Large intestine (tissue), 3 donors: ENCODE measurements at regions not wholly inside any gene's neighbourhood (a gene's known extent, or its start where the extent isn't known, plus 50 kb on each side); places are given as distances from the start of the nearest gene placed in this dataset.

Experiments
- DNase-seq, 2 donors: peaks; one replicate each; pipeline versions ENCODE4 v3.0.0 to v3.0.0-alpha.2; 2013
- H3K27ac ChIP-seq: one replicate; pipeline ENCODE4 v1.5.1; 2013; ENCODE audit warnings: low read length
- H3K27me3 ChIP-seq: 2 replicates; pipeline ENCODE4 v1.6.1; 2013; ENCODE audit warnings: low read length; ENCODE audit not compliant: control insufficient read depth, insufficient read depth
- H3K36me3 ChIP-seq: 2 replicates; pipeline ENCODE4 v1.6.1; 2013; ENCODE audit warnings: low read length; ENCODE audit not compliant: control insufficient read depth, insufficient read depth
- H3K4me1 ChIP-seq: one replicate; pipeline ENCODE4 v1.6.1; 2013; ENCODE audit warnings: low read length; ENCODE audit not compliant: control insufficient read depth, insufficient read depth
- H3K4me3 ChIP-seq: one replicate; pipeline ENCODE4 v1.5.1; 2013; ENCODE audit warnings: low read length
- H3K9me3 ChIP-seq: one replicate; pipeline ENCODE4 v1.6.1; 2013; ENCODE audit warnings: mild to moderate bottlenecking, low read depth, low read length, moderate library complexity; ENCODE audit not compliant: control insufficient read depth
- WGBS: methylation state at CpG from one replicate; pipeline ENCODE4 v1.1.5; 2013; ENCODE audit warnings: low lambda C conversion rate; ENCODE audit not compliant: insufficient coverage; 5-methylcytosine and 5-hydroxymethylcytosine counted together

DNA sequence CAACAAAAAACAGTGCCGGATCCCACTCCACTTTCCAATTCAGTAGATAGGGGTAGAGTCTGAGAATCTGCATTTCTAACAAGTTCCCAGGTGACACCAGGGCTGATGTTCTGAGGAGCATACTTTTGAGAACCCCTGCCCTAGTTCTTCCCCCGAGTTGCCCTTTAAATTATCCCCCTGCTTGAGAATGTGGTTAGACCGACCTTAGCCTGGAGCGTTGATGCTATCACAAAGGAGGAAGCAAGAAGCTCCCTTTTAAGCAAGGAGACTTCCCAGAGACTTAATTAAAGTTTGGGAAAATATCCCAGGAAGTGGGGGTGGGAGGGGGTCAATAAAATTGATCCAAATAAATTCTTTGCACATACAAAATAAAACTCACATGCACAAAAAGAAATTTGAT, 485.9 kb downstream of the SMARCA1 start:
- DNase-seq = no peak
- WGBS = no CpG with 5 or more reads among the region's 4 CpGs
- Histone ChIP-seq H3K27ac (no peak overlapping the region), H3K4me1 (no peaks in the 10 kb centered on the region), H3K36me3 (no peaks in the 10 kb centered on the region), H3K27me3 (no peaks in the 10 kb centered on the region), H3K4me3 (no peak overlapping the region), H3K9me3 (no peaks in the 10 kb centered on the region)

DNA sequence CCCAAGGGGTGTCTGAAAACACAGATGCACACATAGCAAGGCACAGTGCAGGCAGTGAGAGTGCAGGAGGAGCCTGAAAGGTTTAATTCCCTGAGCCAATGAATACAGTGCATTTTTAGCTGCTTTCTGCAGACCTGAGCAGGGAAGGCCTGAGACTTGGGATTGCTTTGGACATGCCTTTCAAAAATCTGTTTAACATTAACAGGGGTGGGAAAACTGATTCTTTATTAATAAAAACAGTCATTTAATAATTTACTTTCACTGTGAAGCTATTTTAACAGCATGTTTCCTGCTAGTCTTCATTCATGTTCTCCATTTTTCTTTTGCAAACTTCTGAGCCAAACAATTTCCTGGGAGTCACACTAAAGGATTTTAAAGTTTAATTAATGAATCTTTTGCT, 488.1 kb downstream of the SMARCA1 start:
- Histone ChIP-seq H3K36me3 (no peaks in the 10 kb centered on the region), H3K4me3 (no peak overlapping the region), H3K4me1 (no peaks in the 10 kb centered on the region), H3K9me3 (no peaks in the 10 kb centered on the region), H3K27me3 (no peaks in the 10 kb centered on the region), H3K27ac (no peak overlapping the region)
- no peak for DNase-seq

DNA sequence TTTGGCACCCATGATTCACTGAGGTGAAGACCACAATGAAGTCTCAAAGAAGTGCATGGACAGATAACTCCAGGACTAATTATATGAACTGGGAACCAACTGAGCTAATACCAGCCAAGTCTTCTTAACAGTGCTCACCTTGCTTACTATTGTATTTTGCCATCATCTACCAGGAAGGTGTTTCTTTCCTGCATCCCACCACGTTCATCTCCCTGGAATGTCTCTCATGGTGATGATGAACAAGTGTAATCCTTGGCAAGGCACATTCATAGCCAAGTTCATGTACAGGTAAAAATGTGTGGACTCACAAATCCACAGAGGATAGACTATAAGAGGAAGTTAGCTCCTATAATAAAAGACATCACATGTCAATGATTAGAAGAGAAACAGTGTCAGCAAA, 489.1 kb downstream of the SMARCA1 start:
- no peak for DNase-seq
- no peaks in the 10 kb centered on the region for H3K9me3 ChIP-seq
- WGBS = no CpG with 5 or more reads among the region's 1 CpG
- no peaks in the 10 kb centered on the region for H3K27me3 ChIP-seq
- no peaks in the 10 kb centered on the region for H3K36me3 ChIP-seq
- no peaks in the 10 kb centered on the region for H3K4me1 ChIP-seq
- no peak overlapping the region for H3K27ac ChIP-seq
- H3K4me3 ChIP-seq = no peak overlapping the region

DNA sequence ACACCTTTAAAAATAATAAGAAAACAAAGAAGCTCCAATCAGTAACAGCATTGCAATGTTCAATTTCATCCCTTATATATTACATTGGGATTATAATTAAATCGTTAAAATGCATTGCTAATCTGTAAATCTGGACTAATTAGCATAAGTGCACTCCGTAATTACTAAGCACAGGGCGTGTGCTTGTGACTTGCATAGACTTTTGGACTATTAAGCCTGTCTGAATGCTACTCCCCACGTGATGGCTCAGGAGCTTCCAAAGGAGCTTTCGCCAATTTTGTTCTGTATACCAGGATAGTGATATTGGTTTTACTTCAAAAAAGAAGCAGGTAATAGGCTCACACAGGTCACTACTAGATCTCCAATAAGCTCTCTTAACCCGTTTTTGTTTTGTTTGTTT, 497.1 kb downstream of the SMARCA1 start:
- Histone ChIP-seq H3K4me1 (no peaks in the 10 kb centered on the region), H3K36me3 (no peaks in the 10 kb centered on the region), H3K4me3 (no peak overlapping the region), H3K27me3 (no peaks in the 10 kb centered on the region), H3K27ac (no peak overlapping the region), H3K9me3 (no peaks in the 10 kb centered on the region)
- no peak for DNase-seq
- WGBS = no CpG with 5 or more reads among the region's 6 CpGs

DNA sequence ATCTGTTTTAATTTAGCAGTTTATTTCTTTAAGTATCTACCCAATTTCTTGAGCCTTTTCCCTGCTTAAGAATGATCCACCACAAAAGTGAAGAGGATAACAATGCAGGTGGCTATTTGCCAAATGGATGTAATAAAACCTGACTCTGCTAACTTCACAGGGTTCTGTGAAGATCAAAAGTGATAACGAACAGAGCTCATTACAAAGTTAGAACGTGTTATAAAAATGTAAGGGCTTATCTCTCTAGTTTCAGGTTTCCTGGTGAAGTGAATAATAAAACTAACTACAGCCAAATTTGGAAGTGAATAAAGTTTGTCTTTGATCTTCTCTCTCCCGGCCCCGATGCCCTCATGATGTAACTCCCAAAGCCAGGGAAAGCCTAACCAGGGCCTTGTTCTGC, 497.9 kb downstream of the SMARCA1 start:
- no CpG with 5 or more reads among the region's 4 CpGs for WGBS
- H3K4me3 ChIP-seq = no peak overlapping the region
- H3K27ac ChIP-seq = no peak overlapping the region
- H3K27me3 ChIP-seq = no peaks in the 10 kb centered on the region
- no peaks in the 10 kb centered on the region for H3K9me3 ChIP-seq
- DNase-seq = no peak
- H3K36me3 ChIP-seq = no peaks in the 10 kb centered on the region
- no peaks in the 10 kb centered on the region for H3K4me1 ChIP-seq

DNA sequence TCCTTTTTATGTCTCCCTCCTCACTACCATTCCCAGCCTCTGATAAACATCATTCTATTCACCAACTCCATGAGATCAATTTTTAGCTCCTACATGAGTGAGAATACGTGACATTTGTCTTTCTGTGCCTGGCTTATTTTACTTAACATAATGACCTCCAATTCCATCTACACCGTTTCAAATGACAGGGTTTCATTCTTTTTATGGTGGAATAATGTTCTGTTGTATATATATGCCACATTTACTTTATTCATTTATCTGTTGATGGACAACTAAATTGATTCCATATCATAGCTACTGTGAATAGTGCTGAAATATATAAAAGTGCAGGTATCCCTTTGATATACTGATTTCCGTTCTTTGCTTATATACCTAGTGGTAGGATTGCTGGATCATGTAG, 503.9 kb downstream of the SMARCA1 start:
- Histone ChIP-seq H3K4me3 (no peak overlapping the region), H3K36me3 (no peaks in the 10 kb centered on the region), H3K4me1 (no peaks in the 10 kb centered on the region), H3K27ac (no peak overlapping the region), H3K9me3 (no peaks in the 10 kb centered on the region), H3K27me3 (no peaks in the 10 kb centered on the region)
- DNase-seq = no peak
- WGBS = no CpG with 5 or more reads among the region's 3 CpGs

DNA sequence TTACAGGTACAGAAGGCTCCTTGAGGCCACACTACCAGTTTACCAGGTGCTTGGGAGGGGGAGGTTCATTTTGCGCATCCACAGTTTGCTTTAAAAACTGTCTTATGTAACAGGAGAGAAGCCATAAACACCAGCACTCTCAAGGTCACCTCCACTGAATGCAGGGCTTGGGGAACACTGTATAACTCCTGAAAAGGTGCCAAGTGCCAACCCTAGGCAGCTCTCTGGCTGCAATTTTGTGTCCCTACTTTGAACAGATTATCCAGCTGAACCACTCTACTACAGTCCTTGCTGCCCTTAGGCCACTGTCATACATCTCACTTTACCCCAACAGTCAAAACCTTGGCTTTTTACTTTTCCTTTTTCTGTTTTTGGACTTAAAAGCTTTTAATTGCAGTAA, 507.9 kb downstream of the SMARCA1 start:
- H3K4me1 ChIP-seq = no peaks in the 10 kb centered on the region
- WGBS = no CpG with 5 or more reads among the region's 1 CpG

DNA sequence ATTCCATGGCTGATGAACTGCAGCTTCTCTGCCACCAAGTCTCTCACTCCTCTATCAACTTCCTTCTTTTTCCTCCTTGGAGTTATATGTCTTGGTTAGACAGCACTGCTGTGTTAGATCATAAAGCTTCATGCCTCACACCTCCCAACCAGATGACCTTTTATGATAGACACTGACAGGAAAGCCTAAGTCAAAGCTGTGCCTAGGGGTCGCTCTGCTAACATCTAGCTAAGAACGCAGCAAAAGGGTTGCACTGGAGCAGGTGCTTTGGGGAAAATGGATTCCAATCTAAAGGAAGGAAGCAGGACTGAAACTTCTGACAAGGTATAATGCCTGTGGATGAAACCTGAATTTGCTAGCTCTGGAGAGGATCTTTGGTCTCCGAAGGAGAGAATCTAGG, 509.7 kb downstream of the SMARCA1 start:
- Histone ChIP-seq H3K4me3 (no peak overlapping the region), H3K27ac (no peak overlapping the region), H3K9me3 (no peaks in the 10 kb centered on the region), H3K27me3 (no peaks in the 10 kb centered on the region), H3K36me3 (no peaks in the 10 kb centered on the region), H3K4me1 (no peaks in the 10 kb centered on the region)
- no peak for DNase-seq
- WGBS = no CpG with 5 or more reads among the region's 3 CpGs

More for the DNA sequence above, 507.9 kb downstream of the SMARCA1 start:
- Histone ChIP-seq H3K4me3 (no peak overlapping the region), H3K27ac (no peak overlapping the region), H3K9me3 (no peaks in the 10 kb centered on the region), H3K27me3 (no peaks in the 10 kb centered on the region), H3K36me3 (no peaks in the 10 kb centered on the region)
- no peak for DNase-seq

DNA sequence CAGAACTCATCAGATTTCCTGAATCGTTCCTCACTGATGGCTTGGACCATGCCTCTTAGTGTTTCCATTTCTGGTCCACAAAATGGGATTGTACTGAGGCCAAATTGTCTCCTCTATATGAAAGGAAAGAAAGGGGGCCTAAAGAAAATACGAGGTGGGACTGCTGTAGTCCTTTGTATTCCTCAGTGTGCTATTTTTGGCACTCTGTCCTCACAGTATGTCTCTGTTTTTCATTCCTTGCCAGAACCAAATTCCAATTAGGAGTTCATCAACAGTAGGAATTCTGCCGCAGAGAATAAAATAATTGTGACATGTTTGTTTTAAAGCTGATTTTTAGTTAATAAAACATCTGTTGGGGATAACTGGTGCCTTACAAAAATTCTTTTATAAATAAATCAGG, 515.7 kb downstream of the SMARCA1 start:
- no peaks in the 10 kb centered on the region for H3K9me3 ChIP-seq
- no peaks in the 10 kb centered on the region for H3K27me3 ChIP-seq
- H3K4me1 ChIP-seq = no peaks in the 10 kb centered on the region
- WGBS = no CpG with 5 or more reads among the region's 3 CpGs
- no peaks in the 10 kb centered on the region for H3K36me3 ChIP-seq
- no peak overlapping the region for H3K4me3 ChIP-seq
- DNase-seq = peak in 1 of 2 donors; percentile 1
- no peak overlapping the region for H3K27ac ChIP-seq

DNA sequence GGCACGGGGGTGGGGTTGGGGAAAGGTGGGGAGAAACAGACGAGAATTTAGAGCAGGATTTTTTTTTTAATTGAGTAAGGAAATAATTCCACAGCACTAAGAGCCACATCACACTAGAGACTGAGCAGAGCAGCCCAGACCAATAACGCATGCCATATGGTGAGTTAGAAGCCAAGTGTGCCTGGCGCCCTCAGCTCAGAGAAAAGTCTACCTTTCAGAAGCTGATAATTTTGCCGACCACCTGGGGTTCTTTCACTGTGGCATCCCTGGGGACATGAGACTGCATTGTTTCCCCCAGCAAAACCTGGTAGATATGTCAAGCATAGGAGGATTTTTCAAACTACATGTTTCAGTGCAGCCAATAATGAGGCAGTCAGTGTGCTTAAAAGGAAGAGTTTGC, 516.8 kb downstream of the SMARCA1 start:
- DNase-seq = no peak
- WGBS = 80% methylated on average over 1 of the region's 5 CpGs
- H3K4me1 ChIP-seq = no peaks in the 10 kb centered on the region
- H3K27me3 ChIP-seq = no peaks in the 10 kb centered on the region
- H3K4me3 ChIP-seq = no peak overlapping the region
- no peaks in the 10 kb centered on the region for H3K36me3 ChIP-seq
- H3K9me3 ChIP-seq = no peaks in the 10 kb centered on the region
- no peak overlapping the region for H3K27ac ChIP-seq

DNA sequence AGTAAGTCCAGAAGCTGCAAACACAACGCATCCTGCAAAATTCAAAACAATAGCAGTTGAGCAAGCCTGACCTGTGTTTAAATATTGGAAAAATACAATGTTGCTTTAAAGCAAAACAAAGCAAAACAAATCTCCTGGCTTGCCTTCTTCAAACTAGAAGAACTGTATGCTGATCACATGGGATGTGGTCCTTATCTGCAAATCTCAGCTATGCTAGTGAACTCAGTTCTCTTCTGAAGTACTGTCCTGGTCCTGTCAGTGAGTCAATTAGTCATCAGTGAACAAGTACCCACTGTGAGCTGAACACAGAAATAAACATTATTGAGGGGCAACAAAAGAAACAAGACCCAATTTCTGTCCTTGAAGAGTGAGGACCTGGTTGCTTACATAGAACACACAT, 522.5 kb downstream of the SMARCA1 start:
- DNase-seq = no peak
- no peak overlapping the region for H3K4me3 ChIP-seq
- H3K9me3 ChIP-seq = no peaks in the 10 kb centered on the region
- no CpG with 5 or more reads among the region's 1 CpG for WGBS
- H3K36me3 ChIP-seq = no peaks in the 10 kb centered on the region
- no peaks in the 10 kb centered on the region for H3K27me3 ChIP-seq
- H3K27ac ChIP-seq = no peak overlapping the region
- H3K4me1 ChIP-seq = no peaks in the 10 kb centered on the region
